ENCODE measurements at regions not wholly inside any gene's neighbourhood (a gene's known extent, or its start where the extent isn't known, plus 50 kb on each side); places are given as distances from the start of the nearest gene placed in this dataset.

DNA sequence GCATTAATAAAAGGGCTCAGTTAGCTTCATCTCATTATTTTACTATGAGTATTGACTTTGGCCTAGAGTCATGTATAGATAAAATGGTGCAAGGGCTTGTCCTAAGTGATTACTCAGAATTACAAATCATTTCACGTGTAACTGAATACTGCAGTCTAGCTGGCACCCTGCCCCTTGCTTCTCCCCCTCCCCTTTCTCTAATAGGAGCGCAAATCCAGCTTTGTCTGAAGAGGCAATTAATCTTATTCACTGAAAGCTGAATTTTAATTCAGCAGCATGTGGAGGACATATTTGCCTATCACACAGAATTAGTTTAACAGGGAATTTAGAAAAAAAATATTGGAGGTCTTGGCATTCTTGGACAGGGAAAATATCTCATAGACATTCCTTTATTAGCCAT lies 412.1 kb upstream of the DPH6 start:
- H3K18ac ChIP-seq (ENCODE audit: low read depth, low read length) = no peak overlapping the region
- H2BK15ac ChIP-seq (ENCODE audit: low read depth, low read length) = no peak overlapping the region
- BruUV-seq (replicated peaks) = no TSS peak
- H3K9me3 ChIP-seq (ENCODE audit: control insufficient read depth, insufficient read depth, low read length) = no peaks in the 10 kb centered on the region
- POLR2A ChIA-PET (ENCODE audit: unreplicated experiment) = no interaction called here
- H3K36me3 ChIP-seq (ENCODE audit: control insufficient read depth, insufficient read depth, low read length) = no peaks in the 10 kb centered on the region
- intact Hi-C loops (cut with micrococcal nuclease) (no loop called here), dilution Hi-C loops (cut with HindIII; ENCODE audit: low sequenced_read_pairs, unreplicated experiment) (no loop called here), in situ Hi-C loops (cut with MboI; ENCODE audit: low sequenced_read_pairs) (no loop called here)
- H3K56ac ChIP-seq (ENCODE audit: extremely low read depth, insufficient read depth, low read length) = no peak overlapping the region
- H3K27ac ChIP-seq (ENCODE audit: insufficient read depth, low read length) = no peak overlapping the region
- no peak overlapping the region for H3K4me2 ChIP-seq (ENCODE audit: low read depth, low read length)
- TF ChIP-seq POLR2A (IDR thresholded peaks at IDR 0.05; ENCODE audit: low read depth, low read length) = no peak
- TF ChIP-seq CEBPB (IDR thresholded peaks at IDR 0.05; ENCODE audit: low read depth, low read length) = peak; percentile 6; the same call in 1 of the 2 replicates
- no peaks in the 10 kb centered on the region for H3K79me1 ChIP-seq (ENCODE audit: low read depth in 1 of 2, low read length in 2 of 2)
- H2BK120ac ChIP-seq (ENCODE audit: low read depth, low read length) = no peak overlapping the region
- no peak overlapping the region for H4K91ac ChIP-seq (ENCODE audit: insufficient read depth, low read depth, low read length)
- ATAC-seq (ENCODE audit: low read depth) (peak; percentile 32; the same call in 1 of the 2 replicates), DNase-seq (peak; percentile 68)
- H3K27me3 ChIP-seq (ENCODE audit: control insufficient read depth, insufficient read depth, low read length) = peaks cover 1% of the 10 kb centered on the region; the same call in 1 of the 2 replicates
- H3K4me3 ChIP-seq (ENCODE audit: insufficient read depth, low read depth, low read length) = no peak overlapping the region
- no peak overlapping the region for H3K23ac ChIP-seq (ENCODE audit: low read depth, low read length)
- H3K9me1 ChIP-seq (ENCODE audit: insufficient read depth, low read length) = no peaks in the 10 kb centered on the region
- WGBS, 2 experiments (ENCODE audit: extremely low coverage in 2 of 2, insufficient read length in 1 of 2) = no CpG with 5 or more reads among the region's 2 CpGs
- H3K14ac ChIP-seq (replicated peaks; ENCODE audit: low read depth, low read length) = no peak overlapping the region
- CTCF ChIA-PET = interaction anchor here (0.6 kb wide), 1 partner anchor 921 kb away, joined by 3 read pairs; no protein-coding TSS in a partner anchor
- no peaks in the 10 kb centered on the region; the same call in 1 of the 2 replicates for H3K4me1 ChIP-seq (ENCODE audit: control insufficient read depth, insufficient read depth, low read length)
- no peaks in the 10 kb centered on the region for H4K20me1 ChIP-seq (ENCODE audit: insufficient read depth, low read length)
- no peak overlapping the region for H2AFZ ChIP-seq (replicated peaks; ENCODE audit: low read length, poor library complexity)
- H2AK5ac ChIP-seq (ENCODE audit: low read depth, low read length) = no peak overlapping the region
- no peak overlapping the region for H3K4ac ChIP-seq (ENCODE audit: low read depth, low read length)
- H4K8ac ChIP-seq (ENCODE audit: low read depth in 2 of 2, low read length in 2 of 2) = no peak overlapping the region
- no peak overlapping the region for H2BK5ac ChIP-seq (ENCODE audit: low read depth, low read length, poor library complexity, severe bottlenecking)
- no peak overlapping the region for H2AK9ac ChIP-seq (replicated peaks; ENCODE audit: low read depth, low read length, poor library complexity)
- no peak overlapping the region for H3K9ac ChIP-seq (ENCODE audit: low read depth, low read length)
- no peak overlapping the region for H2BK20ac ChIP-seq (ENCODE audit: low read depth, low read length)
- no peak overlapping the region for H4K5ac ChIP-seq (ENCODE audit: low read depth, low read length)

Measured in IMR-90 (cell line).